ENCODE measurements at regions not wholly inside any gene's neighbourhood (a gene's known extent, or its start where the extent isn't known, plus 50 kb on each side); places are given as distances from the start of the nearest gene placed in this dataset.

DNA sequence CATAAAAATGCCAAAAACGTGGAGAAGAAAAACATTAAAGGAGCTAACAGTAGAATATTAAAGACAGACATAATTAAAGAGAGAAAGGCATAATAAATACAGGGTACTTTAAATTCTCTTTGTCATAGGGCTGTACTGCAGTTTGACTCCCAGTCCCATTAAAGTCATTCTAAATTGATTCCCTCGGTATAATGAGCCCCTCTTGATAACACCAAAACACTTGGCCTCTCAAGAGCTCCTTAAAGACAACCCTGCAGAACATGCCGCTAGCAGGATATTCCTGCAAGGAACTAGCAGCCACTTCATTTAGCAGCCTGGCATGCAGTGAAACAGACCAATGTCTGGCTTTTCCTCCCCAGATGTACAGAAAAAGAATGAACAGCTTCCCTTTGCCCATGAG lies 273.8 kb upstream of the ESRRG start:
- H3K9me3 Mint-ChIP-seq (ENCODE audit: unreplicated experiment) = peaks cover 6% of the 10 kb centered on the region
- no peak overlapping the region for H3K27ac Mint-ChIP-seq (ENCODE audit: unreplicated experiment)
- no peaks in the 10 kb centered on the region for H3K27me3 Mint-ChIP-seq (ENCODE audit: unreplicated experiment)
- no peaks in the 10 kb centered on the region for H3K4me1 Mint-ChIP-seq (ENCODE audit: unreplicated experiment)
- TF ChIP-seq CTCF (IDR thresholded peaks at IDR 0.05) = no peak
- H3K4me3 Mint-ChIP-seq (ENCODE audit: unreplicated experiment) = no peak overlapping the region
- no peaks in the 10 kb centered on the region for H3K36me3 Mint-ChIP-seq (ENCODE audit: unreplicated experiment)
- DNase-seq (ENCODE audit: extremely low spot score, unreplicated experiment) = no peak

GRCh38 chr1:216984536-216984935 lies 261.3 kb upstream of the ESRRG start:
- H3K27me3 Mint-ChIP-seq (ENCODE audit: unreplicated experiment) = no peaks in the 10 kb centered on the region
- H3K4me1 Mint-ChIP-seq (ENCODE audit: unreplicated experiment) = no peaks in the 10 kb centered on the region
- H3K36me3 Mint-ChIP-seq (ENCODE audit: unreplicated experiment) = no peaks in the 10 kb centered on the region

DNA sequence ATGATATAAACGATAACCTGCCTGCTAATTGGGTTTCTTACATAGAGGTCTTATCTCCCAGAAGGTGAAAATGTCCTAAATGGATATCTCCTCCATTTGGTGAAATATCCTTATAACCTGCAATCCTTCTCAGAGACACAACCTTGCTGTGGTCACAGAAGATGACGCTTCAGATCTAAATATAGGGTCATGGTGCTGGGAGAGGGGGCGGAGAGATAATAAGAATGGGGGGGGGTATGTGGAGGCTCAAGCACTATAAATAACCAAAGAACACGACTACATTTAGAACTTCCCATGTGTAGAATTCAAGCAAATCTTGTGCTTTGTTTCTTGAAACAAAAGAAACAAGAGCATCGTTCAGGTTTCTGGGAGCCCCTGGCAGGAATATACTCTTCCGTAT lies 260.6 kb upstream of the ESRRG start:
- Mint-ChIP-seq H3K4me3 (ENCODE audit: unreplicated experiment) (no peak overlapping the region), H3K27me3 (ENCODE audit: unreplicated experiment) (no peaks in the 10 kb centered on the region), H3K9me3 (ENCODE audit: unreplicated experiment) (no peaks in the 10 kb centered on the region), H3K27ac (ENCODE audit: unreplicated experiment) (no peak overlapping the region), H3K36me3 (ENCODE audit: unreplicated experiment) (no peaks in the 10 kb centered on the region), H3K4me1 (ENCODE audit: unreplicated experiment) (no peaks in the 10 kb centered on the region)
- no peak for DNase-seq (ENCODE audit: extremely low spot score, unreplicated experiment)
- no peak for TF ChIP-seq CTCF (IDR thresholded peaks at IDR 0.05)

More at GRCh38 chr1:216984536-216984935, 261.3 kb upstream of the ESRRG start:
- no peak for DNase-seq (ENCODE audit: extremely low spot score, unreplicated experiment)
- H3K4me3 Mint-ChIP-seq (ENCODE audit: unreplicated experiment) = no peak overlapping the region
- TF ChIP-seq CTCF (IDR thresholded peaks at IDR 0.05) = no peak
- no peak overlapping the region for H3K27ac Mint-ChIP-seq (ENCODE audit: unreplicated experiment)
- H3K9me3 Mint-ChIP-seq (ENCODE audit: unreplicated experiment) = no peaks in the 10 kb centered on the region

DNA sequence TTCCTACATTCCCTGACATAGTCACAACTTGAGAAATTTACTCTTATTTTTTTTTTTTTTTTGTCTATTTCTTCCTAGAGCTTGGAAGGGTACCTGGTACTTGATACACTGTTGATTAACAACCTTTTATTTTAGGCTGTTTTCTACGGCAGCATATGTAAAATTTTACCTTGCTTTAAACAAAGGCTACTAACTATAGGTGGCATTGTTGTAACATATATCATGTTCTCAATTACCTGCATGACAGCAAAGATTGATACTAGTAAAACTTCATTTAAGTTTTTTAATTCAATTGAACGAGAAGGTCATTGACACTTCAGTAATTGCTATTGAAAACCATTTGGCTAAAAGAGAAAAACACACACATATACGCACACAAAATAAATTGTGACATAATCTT lies 238.3 kb upstream of the ESRRG start:
- no peak overlapping the region for H3K4me3 Mint-ChIP-seq (ENCODE audit: unreplicated experiment)
- no peak for DNase-seq (ENCODE audit: extremely low spot score, unreplicated experiment)
- no peaks in the 10 kb centered on the region for H3K36me3 Mint-ChIP-seq (ENCODE audit: unreplicated experiment)
- no peaks in the 10 kb centered on the region for H3K4me1 Mint-ChIP-seq (ENCODE audit: unreplicated experiment)
- peaks cover 15% of the 10 kb centered on the region for H3K9me3 Mint-ChIP-seq (ENCODE audit: unreplicated experiment)
- no peak overlapping the region for H3K27ac Mint-ChIP-seq (ENCODE audit: unreplicated experiment)
- no peaks in the 10 kb centered on the region for H3K27me3 Mint-ChIP-seq (ENCODE audit: unreplicated experiment)
- TF ChIP-seq CTCF (IDR thresholded peaks at IDR 0.05) = no peak

GRCh38 chr1:216960716-216961115 lies 237.5 kb upstream of the ESRRG start:
- TF ChIP-seq CTCF (IDR thresholded peaks at IDR 0.05) = no peak
- Mint-ChIP-seq H3K4me1 (ENCODE audit: unreplicated experiment) (no peaks in the 10 kb centered on the region), H3K27ac (ENCODE audit: unreplicated experiment) (no peak overlapping the region), H3K27me3 (ENCODE audit: unreplicated experiment) (no peaks in the 10 kb centered on the region), H3K9me3 (ENCODE audit: unreplicated experiment) (peaks cover 16% of the 10 kb centered on the region), H3K36me3 (ENCODE audit: unreplicated experiment) (no peaks in the 10 kb centered on the region), H3K4me3 (ENCODE audit: unreplicated experiment) (no peak overlapping the region)
- no peak for DNase-seq (ENCODE audit: extremely low spot score, unreplicated experiment)

Data from osteocyte (in vitro differentiated cells).